Middle frontal gyrus (tissue), 1 donor: ENCODE measurements at regions not wholly inside any gene's neighbourhood (a gene's known extent, or its start where the extent isn't known, plus 50 kb on each side); places are given as distances from the start of the nearest gene placed in this dataset.

Experiments used
- DNase-seq: peaks from one replicate; pipeline ENCODE4 v3.0.0-alpha.2; 2015; ENCODE audit warnings: low spot score; ENCODE audit errors: extremely low spot score

GRCh38 chr5:85168474-85168873, 783.8 kb upstream of the EDIL3 start:
- no peak for DNase-seq

GRCh38 chr5:85170183-85170582, 785.5 kb upstream of the EDIL3 start:
- DNase-seq, result no peak

GRCh38 chr5:85173469-85173868, 788.8 kb upstream of the EDIL3 start:
- no peak for DNase-seq

DNA sequence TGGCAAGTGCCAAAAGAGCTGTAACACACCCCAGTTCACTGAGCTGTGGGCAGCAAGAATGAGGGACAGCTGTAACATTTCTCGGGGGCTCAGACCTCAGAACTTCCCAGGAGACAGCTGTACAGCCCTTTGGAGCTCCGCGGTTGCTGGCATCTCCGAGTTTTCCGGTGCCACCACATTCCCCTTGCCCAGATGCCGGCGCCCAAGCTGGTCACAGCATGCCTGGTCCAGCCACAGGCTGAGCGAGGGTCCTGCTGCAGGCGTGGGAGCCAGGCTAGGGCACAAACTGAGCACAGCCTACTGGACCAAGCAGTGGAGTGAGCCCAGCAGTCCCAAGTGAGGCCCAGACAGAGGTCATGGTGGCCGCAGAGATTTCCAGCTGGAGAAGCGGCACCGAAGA, 797.7 kb upstream of the EDIL3 start:
- no peak for DNase-seq

- no peak for DNase-seq
Measured at GRCh38 chr5:85204289-85204688, 819.6 kb upstream of the EDIL3 start.

DNA sequence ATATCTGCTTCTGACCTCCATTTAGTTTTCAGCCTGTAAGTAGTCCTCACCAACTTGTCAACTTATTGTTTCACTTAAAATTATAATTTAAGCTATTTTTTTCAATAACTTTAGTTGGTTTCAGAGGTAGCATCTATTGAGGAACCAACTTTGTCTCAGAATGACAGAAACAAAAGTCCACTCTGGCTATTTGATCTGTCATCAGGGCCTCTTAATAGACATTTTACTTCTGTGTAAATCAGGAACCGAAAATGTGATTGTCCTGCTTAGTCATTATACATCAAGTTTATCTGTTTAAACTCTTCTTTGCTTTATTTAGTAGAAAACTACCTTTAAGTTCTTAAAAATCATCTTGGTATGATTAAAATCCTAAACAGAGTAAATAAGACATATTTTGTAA, 820.8 kb upstream of the EDIL3 start:
- DNase-seq, result no peak

DNA sequence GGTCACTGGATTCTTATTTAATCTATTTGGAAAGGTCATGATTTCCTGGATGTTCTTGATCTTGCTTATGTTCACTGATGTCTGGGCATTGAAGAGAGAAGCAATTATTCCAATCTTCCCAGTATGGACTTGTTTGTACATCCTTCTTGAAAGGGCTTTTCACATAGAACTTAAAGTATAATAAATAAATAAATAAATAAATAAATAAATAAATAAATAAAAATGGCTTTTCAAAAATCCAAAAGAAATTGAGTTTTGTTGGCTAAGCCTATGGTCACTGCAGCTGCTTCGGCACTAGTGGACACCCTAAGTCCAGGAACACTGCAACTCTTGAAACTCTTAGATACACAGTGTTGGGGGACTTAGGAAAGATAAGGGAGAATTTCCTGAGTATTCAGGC, 840.7 kb upstream of the EDIL3 start:
- DNase-seq, result no peak

DNA sequence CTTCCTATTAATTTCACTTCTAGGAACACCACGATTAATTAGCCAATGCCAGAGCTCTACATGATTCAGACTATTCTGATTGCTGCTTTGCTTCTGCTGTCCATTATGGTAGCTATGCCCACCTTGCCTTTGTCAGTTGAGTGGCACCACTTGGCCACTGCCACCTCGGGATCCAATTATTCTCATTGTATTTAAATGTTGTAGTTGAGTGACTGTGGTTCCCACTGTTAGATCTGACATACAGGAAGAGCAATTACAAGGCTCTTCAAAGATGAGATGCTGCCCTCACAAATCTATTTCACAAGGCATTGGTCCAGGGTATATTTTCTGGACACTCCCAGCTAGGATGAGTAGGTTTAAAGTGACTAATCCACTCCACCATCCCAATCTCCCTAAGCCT, 864.5 kb upstream of the EDIL3 start:
- no peak for DNase-seq

- no peak for DNase-seq
Measured at GRCh38 chr5:85263125-85263524, 878.4 kb upstream of the EDIL3 start.

GRCh38 chr5:85266692-85267091, 882.0 kb upstream of the EDIL3 start:
- no peak for DNase-seq

- DNase-seq, result no peak
Measured at GRCh38 chr5:85268194-85268593, 883.5 kb upstream of the EDIL3 start.

GRCh38 chr5:85278193-85278592, 893.5 kb upstream of the EDIL3 start:
- DNase-seq, result no peak

DNA sequence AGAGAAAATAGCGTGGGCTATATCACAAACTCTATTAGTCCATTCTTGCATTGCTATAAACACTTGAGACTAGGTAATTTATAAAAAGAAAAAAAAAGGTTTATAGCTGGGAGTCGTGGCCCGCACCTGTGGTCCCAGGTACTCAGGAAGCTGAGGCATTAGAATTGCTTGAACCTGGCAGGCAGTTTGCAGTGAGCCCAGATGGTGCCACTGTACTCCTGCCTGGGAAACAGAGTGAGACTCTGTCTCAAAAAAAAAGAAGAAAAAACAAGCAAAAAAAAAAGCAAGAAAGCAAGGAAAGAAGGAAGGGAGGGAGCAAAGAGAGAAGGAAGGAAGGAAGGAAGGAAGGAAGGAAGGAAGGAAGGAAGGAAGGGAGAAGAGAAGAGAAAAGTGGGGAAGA, 904.2 kb upstream of the EDIL3 start:
- DNase-seq, result no peak

GRCh38 chr5:85293145-85293785, 908.6 kb upstream of the EDIL3 start:
- no peak for DNase-seq

GRCh38 chr5:85304524-85304923, 919.8 kb upstream of the EDIL3 start:
- DNase-seq, result no peak

- DNase-seq, result no peak
Measured at GRCh38 chr5:85305766-85306165, 921.1 kb upstream of the EDIL3 start.

DNA sequence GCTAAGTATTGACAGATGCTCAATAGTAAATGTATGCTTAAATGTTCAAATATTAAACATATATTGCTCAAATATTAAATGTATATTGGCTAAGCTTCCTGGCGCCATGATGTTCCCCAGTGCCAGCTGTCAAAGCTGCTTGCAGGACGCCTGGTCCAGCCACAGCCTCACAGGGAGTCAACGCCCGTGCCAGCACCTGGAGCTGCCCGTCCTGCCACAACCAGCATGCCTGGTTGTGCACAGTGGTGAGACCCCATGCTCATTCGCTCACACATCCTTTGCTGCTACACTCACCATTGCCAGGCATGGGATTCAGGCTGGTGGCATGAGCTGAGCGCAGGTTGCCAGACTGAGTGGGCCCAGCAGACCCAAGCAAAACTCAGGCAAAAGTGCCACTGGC, 926.9 kb upstream of the EDIL3 start:
- DNase-seq, result no peak

- DNase-seq, result no peak
Measured at GRCh38 chr5:85320495-85320894, 935.8 kb upstream of the EDIL3 start.

GRCh38 chr5:85333276-85333675, 948.6 kb upstream of the EDIL3 start:
- DNase-seq, result no peak

- no peak for DNase-seq
Measured at GRCh38 chr5:85337435-85337834, 952.8 kb upstream of the EDIL3 start.

DNA sequence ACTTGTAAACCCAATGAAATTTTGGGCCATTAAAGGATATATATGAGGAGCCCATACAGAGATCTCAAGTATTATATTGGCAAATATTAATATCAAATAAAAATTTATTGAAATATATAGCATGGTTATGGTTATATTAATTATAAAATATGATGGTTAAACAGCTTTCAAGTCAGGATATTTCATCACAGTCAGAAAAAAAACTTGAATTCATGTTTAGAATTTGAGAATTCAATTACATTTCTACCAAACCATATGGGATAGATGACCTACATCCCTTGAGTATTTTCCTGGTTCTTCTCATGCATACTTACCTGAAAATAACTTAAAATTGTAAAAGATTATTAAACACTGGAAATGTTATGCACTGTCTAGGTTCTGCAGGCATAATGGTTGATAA, 956.1 kb upstream of the EDIL3 start:
- no peak for DNase-seq

GRCh38 chr5:85345818-85346217, 961.1 kb upstream of the EDIL3 start:
- DNase-seq, result no peak

DNA sequence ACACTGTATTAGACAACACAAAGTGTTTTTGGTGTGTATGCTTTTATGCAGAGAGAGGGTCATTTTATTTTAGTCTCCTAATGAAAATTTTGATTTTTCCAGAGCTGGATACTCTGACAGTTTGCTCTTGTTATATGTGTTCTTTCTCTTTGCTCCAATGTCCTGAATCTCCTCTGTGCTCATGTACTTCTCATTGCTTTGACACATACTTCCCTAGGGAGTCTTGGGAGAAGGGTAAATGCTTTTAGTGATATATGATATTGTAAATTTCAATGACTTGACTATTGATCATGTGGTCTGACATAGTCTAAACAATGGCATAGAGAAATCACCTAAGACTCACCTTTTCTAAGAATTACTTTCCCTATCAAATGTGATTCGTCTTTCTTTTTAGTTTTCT, 972.6 kb upstream of the EDIL3 start:
- no peak for DNase-seq

GRCh38 chr5:85375525-85375924, 990.8 kb upstream of the EDIL3 start:
- no peak for DNase-seq
